Activated naive CD8-positive, alpha-beta T cell (primary cell): ENCODE measurements at regions not wholly inside any gene's neighbourhood (a gene's known extent, or its start where the extent isn't known, plus 50 kb on each side); places are given as distances from the start of the nearest gene placed in this dataset.

Experiments used
- H3K27ac Mint-ChIP-seq: one replicate; pipeline ENCODE4 v1.8.0; 2021; ENCODE audit warnings: mixed read lengths
- H3K27me3 Mint-ChIP-seq: one replicate; pipeline ENCODE4 v1.8.0; 2021; ENCODE audit warnings: mixed read lengths
- H3K36me3 Mint-ChIP-seq: one replicate; pipeline ENCODE4 v1.8.0; 2021; ENCODE audit warnings: mixed read lengths
- H3K4me1 Mint-ChIP-seq: one replicate; pipeline ENCODE4 v1.8.0; 2021; ENCODE audit warnings: low read depth, mixed read lengths
- H3K4me3 Mint-ChIP-seq: one replicate; pipeline ENCODE4 v1.8.0; 2021; ENCODE audit warnings: mild to moderate bottlenecking, mixed read lengths
- H3K9me3 Mint-ChIP-seq: one replicate; pipeline ENCODE4 v1.8.0; 2021; ENCODE audit warnings: low read depth, mixed read lengths

- Mint-ChIP-seq H3K27me3 (peaks cover 5% of the 10 kb centered on the region), H3K9me3 (peaks cover 20% of the 10 kb centered on the region), H3K27ac (no peak overlapping the region), H3K36me3 (peaks cover 2% of the 10 kb centered on the region), H3K4me3 (no peak overlapping the region), H3K4me1 (no peaks in the 10 kb centered on the region)
These were observed 135.7 kb downstream of the C1orf94 start for GRCh38 chr1:34312359-34312758.

GRCh38 chr1:34315974-34316373 is 139.3 kb downstream of the C1orf94 start:
- no peak overlapping the region for H3K27ac Mint-ChIP-seq
- H3K9me3 Mint-ChIP-seq: peaks cover 13% of the 10 kb centered on the region
- peaks cover 2% of the 10 kb centered on the region for H3K36me3 Mint-ChIP-seq
- H3K4me3 Mint-ChIP-seq: no peak overlapping the region
- no peaks in the 10 kb centered on the region for H3K4me1 Mint-ChIP-seq
- peaks cover 11% of the 10 kb centered on the region for H3K27me3 Mint-ChIP-seq

GRCh38 chr1:34316773-34317172 is 140.1 kb downstream of the C1orf94 start:
- H3K4me1 Mint-ChIP-seq: no peaks in the 10 kb centered on the region
- H3K36me3 Mint-ChIP-seq: peaks cover 2% of the 10 kb centered on the region
- no peak overlapping the region for H3K27ac Mint-ChIP-seq
- H3K9me3 Mint-ChIP-seq: peaks cover 13% of the 10 kb centered on the region
- H3K27me3 Mint-ChIP-seq: peaks cover 11% of the 10 kb centered on the region
- H3K4me3 Mint-ChIP-seq: no peak overlapping the region

GRCh38 chr1:34319218-34319617 is 142.5 kb downstream of the C1orf94 start:
- Mint-ChIP-seq H3K9me3 (peaks cover 10% of the 10 kb centered on the region), H3K4me1 (no peaks in the 10 kb centered on the region), H3K36me3 (peaks cover 2% of the 10 kb centered on the region), H3K27ac (no peak overlapping the region), H3K4me3 (no peak overlapping the region), H3K27me3 (peaks cover 8% of the 10 kb centered on the region)

GRCh38 chr1:34320053-34320669 is 143.5 kb downstream of the C1orf94 start:
- Mint-ChIP-seq H3K36me3 (peaks cover 2% of the 10 kb centered on the region), H3K4me1 (no peaks in the 10 kb centered on the region), H3K9me3 (peaks cover 7% of the 10 kb centered on the region), H3K27me3 (peaks cover 11% of the 10 kb centered on the region), H3K27ac (no peak overlapping the region), H3K4me3 (no peak overlapping the region)

GRCh38 chr1:34322969-34323368 is 146.3 kb downstream of the C1orf94 start:
- Mint-ChIP-seq H3K27ac (no peak overlapping the region), H3K36me3 (no peaks in the 10 kb centered on the region), H3K4me1 (no peaks in the 10 kb centered on the region), H3K9me3 (no peaks in the 10 kb centered on the region), H3K27me3 (peaks cover 10% of the 10 kb centered on the region), H3K4me3 (no peak overlapping the region)

- Mint-ChIP-seq H3K27me3 (peaks cover 3% of the 10 kb centered on the region), H3K4me3 (no peak overlapping the region), H3K36me3 (no peaks in the 10 kb centered on the region), H3K4me1 (no peaks in the 10 kb centered on the region), H3K9me3 (no peaks in the 10 kb centered on the region), H3K27ac (no peak overlapping the region)
These were observed 148.3 kb downstream of the C1orf94 start for GRCh38 chr1:34324879-34325440.

GRCh38 chr1:34328281-34328799 is 151.6 kb downstream of the C1orf94 start:
- H3K4me1 Mint-ChIP-seq: no peaks in the 10 kb centered on the region
- H3K4me3 Mint-ChIP-seq: no peak overlapping the region
- no peak overlapping the region for H3K27ac Mint-ChIP-seq
- H3K9me3 Mint-ChIP-seq: no peaks in the 10 kb centered on the region
- H3K27me3 Mint-ChIP-seq: peaks cover 5% of the 10 kb centered on the region
- H3K36me3 Mint-ChIP-seq: no peaks in the 10 kb centered on the region

- H3K9me3 Mint-ChIP-seq: no peaks in the 10 kb centered on the region
- no peaks in the 10 kb centered on the region for H3K4me1 Mint-ChIP-seq
- peaks cover 3% of the 10 kb centered on the region for H3K27me3 Mint-ChIP-seq
- H3K27ac Mint-ChIP-seq: no peak overlapping the region
- no peak overlapping the region for H3K4me3 Mint-ChIP-seq
- H3K36me3 Mint-ChIP-seq: no peaks in the 10 kb centered on the region
These were observed 153.4 kb downstream of the C1orf94 start for GRCh38 chr1:34330061-34330460.

GRCh38 chr1:34331020-34331926 is 154.6 kb downstream of the C1orf94 start:
- peaks cover 2% of the 10 kb centered on the region for H3K27me3 Mint-ChIP-seq
- H3K27ac Mint-ChIP-seq: no peak overlapping the region
- no peaks in the 10 kb centered on the region for H3K36me3 Mint-ChIP-seq
- H3K4me1 Mint-ChIP-seq: no peaks in the 10 kb centered on the region
- H3K9me3 Mint-ChIP-seq: no peaks in the 10 kb centered on the region
- no peak overlapping the region for H3K4me3 Mint-ChIP-seq

GRCh38 chr1:34332996-34333395 is 156.3 kb downstream of the C1orf94 start:
- H3K36me3 Mint-ChIP-seq: no peaks in the 10 kb centered on the region
- no peak overlapping the region for H3K27ac Mint-ChIP-seq
- H3K4me3 Mint-ChIP-seq: no peak overlapping the region
- H3K4me1 Mint-ChIP-seq: no peaks in the 10 kb centered on the region
- H3K9me3 Mint-ChIP-seq: no peaks in the 10 kb centered on the region
- H3K27me3 Mint-ChIP-seq: peaks cover 6% of the 10 kb centered on the region

GRCh38 chr1:34338871-34339270 is 162.2 kb downstream of the C1orf94 start:
- no peak overlapping the region for H3K27ac Mint-ChIP-seq
- no peaks in the 10 kb centered on the region for H3K36me3 Mint-ChIP-seq
- H3K9me3 Mint-ChIP-seq: no peaks in the 10 kb centered on the region
- peaks cover 10% of the 10 kb centered on the region for H3K27me3 Mint-ChIP-seq
- no peaks in the 10 kb centered on the region for H3K4me1 Mint-ChIP-seq
- H3K4me3 Mint-ChIP-seq: no peak overlapping the region

GRCh38 chr1:34341896-34342295 is 165.2 kb downstream of the C1orf94 start:
- H3K4me3 Mint-ChIP-seq: no peak overlapping the region
- no peaks in the 10 kb centered on the region for H3K4me1 Mint-ChIP-seq
- peaks cover 15% of the 10 kb centered on the region for H3K27me3 Mint-ChIP-seq
- no peaks in the 10 kb centered on the region for H3K36me3 Mint-ChIP-seq
- no peaks in the 10 kb centered on the region for H3K9me3 Mint-ChIP-seq
- H3K27ac Mint-ChIP-seq: no peak overlapping the region

GRCh38 chr1:34342334-34342733 is 165.6 kb downstream of the C1orf94 start:
- Mint-ChIP-seq H3K4me3 (no peak overlapping the region), H3K27ac (no peak overlapping the region), H3K4me1 (no peaks in the 10 kb centered on the region), H3K9me3 (no peaks in the 10 kb centered on the region), H3K36me3 (no peaks in the 10 kb centered on the region), H3K27me3 (peaks cover 14% of the 10 kb centered on the region)

GRCh38 chr1:34346128-34346527 is 169.4 kb downstream of the C1orf94 start:
- peaks cover 9% of the 10 kb centered on the region for H3K27me3 Mint-ChIP-seq
- H3K4me1 Mint-ChIP-seq: no peaks in the 10 kb centered on the region
- no peaks in the 10 kb centered on the region for H3K9me3 Mint-ChIP-seq
- H3K27ac Mint-ChIP-seq: no peak overlapping the region
- H3K4me3 Mint-ChIP-seq: no peak overlapping the region
- no peaks in the 10 kb centered on the region for H3K36me3 Mint-ChIP-seq
